MM.1S (cell line): ENCODE measurements at regions not wholly inside any gene's neighbourhood (a gene's known extent, or its start where the extent isn't known, plus 50 kb on each side); places are given as distances from the start of the nearest gene placed in this dataset.

ENCODE experiments used
- DNase-seq: peaks from one replicate; pipeline ENCODE4 v3.0.0-alpha.2; 2015
- H2AFZ ChIP-seq: fragments of 300-600 bp; sonication (generic); 2 replicates; pipeline ENCODE4 v1.6.0; 2016; ENCODE audit warnings: antibody characterized with exemption, low read length
- H3F3A ChIP-seq: fragments of 300-600 bp; sonication (generic); 2 replicates; pipeline ENCODE4 v1.6.1; 2016; ENCODE audit warnings: mild to moderate bottlenecking, antibody characterized with exemption, low read length, moderate library complexity, mixed read lengths; ENCODE audit not compliant: insufficient read depth
- H3K27ac ChIP-seq: fragments of 300-600 bp; sonication (generic); 2 replicates; pipeline ENCODE4 v1.5.1; 2016; ENCODE audit warnings: mild to moderate bottlenecking, low read length
- H3K27me3 ChIP-seq: fragments of 300-600 bp; sonication (generic); replicated peaks from 2 replicates; pipeline ENCODE4 v1.6.0; 2016; ENCODE audit warnings: low read length; ENCODE audit not compliant: insufficient read depth
- H3K36me3 ChIP-seq: fragments of 300-600 bp; sonication (generic); replicated peaks from 2 replicates; pipeline ENCODE4 v1.6.1; 2016; ENCODE audit warnings: mild to moderate bottlenecking, low read length, mixed read lengths; ENCODE audit not compliant: insufficient read depth
- H3K4me1 ChIP-seq: fragments of 300-600 bp; sonication (generic); 2 replicates; pipeline ENCODE4 v1.6.1; 2016; ENCODE audit warnings: low read length, mixed read lengths
- H3K4me2 ChIP-seq: fragments of 300-600 bp; sonication (generic); 2 replicates; pipeline ENCODE4 v1.6.0; 2016; ENCODE audit warnings: low read depth, low read length
- H3K4me3 ChIP-seq: fragments of 300-600 bp; sonication (generic); 2 replicates; pipeline ENCODE4 v1.5.1; 2016; ENCODE audit warnings: low read length, mixed read lengths
- H3K79me2 ChIP-seq: fragments of 300-600 bp; sonication (generic); 2 replicates; pipeline ENCODE4 v1.6.1; 2016; ENCODE audit warnings: mixed run types, low read length, mixed read lengths
- H3K9ac ChIP-seq: fragments of 300-600 bp; sonication (generic); 2 replicates; pipeline ENCODE4 v1.6.1; 2016; ENCODE audit warnings: low read length, mixed read lengths
- H3K9me2 ChIP-seq: fragments of 300-600 bp; sonication (generic); replicated peaks from 2 replicates; pipeline ENCODE4 v1.6.1; 2016; ENCODE audit warnings: mild to moderate bottlenecking, low read length, mixed read lengths; ENCODE audit not compliant: insufficient read depth
- H3K9me3 ChIP-seq: fragments of 300-600 bp; sonication (generic); replicated peaks from 2 replicates; pipeline ENCODE4 v1.6.1; 2016; ENCODE audit warnings: mild to moderate bottlenecking, low read length, mixed read lengths; ENCODE audit not compliant: insufficient read depth
- H4K20me1 ChIP-seq: fragments of 300-600 bp; sonication (generic); 2 replicates; pipeline ENCODE4 v1.6.1; 2016; ENCODE audit warnings: mild to moderate bottlenecking, low read length, moderate library complexity, mixed read lengths; ENCODE audit not compliant: insufficient read depth
- EZH2 ChIP-seq: fragments of 300-600 bp; sonication (generic); optimal IDR thresholded peaks from 2 replicates; pipeline ENCODE3; 2017; ENCODE audit warnings: low read depth, mild to moderate bottlenecking, antibody characterized with exemption, low read length, mixed read lengths
- EZH2phosphoT487 ChIP-seq: fragments of 300-600 bp; sonication (generic); IDR thresholded peaks from 2 replicates; pipeline ENCODE4 v1.6.1; 2018; ENCODE audit warnings: antibody characterized with exemption, low read length
- TF ChIP-seq, protein P1 (sequence below): fragments of 300-600 bp; sonication (generic); IDR thresholded peaks from 2 replicates; pipeline ENCODE4 v1.5.1; 2016; ENCODE audit warnings: antibody characterized with exemption, low read length, mixed read lengths

GRCh38 chr5:72558383-72558782 is 51.2 kb upstream of the ZNF366 start:
- H3K9me3 ChIP-seq = no peaks in the 10 kb centered on the region
- H3K9me2 ChIP-seq = no peaks in the 10 kb centered on the region
- no peaks in the 10 kb centered on the region for H3K4me1 ChIP-seq
- no peak overlapping the region for H3K9ac ChIP-seq
- no peaks in the 10 kb centered on the region for H4K20me1 ChIP-seq
- H3K79me2 ChIP-seq = no peaks in the 10 kb centered on the region
- no peak overlapping the region for H2AFZ ChIP-seq
- no peak for DNase-seq
- H3K27me3 ChIP-seq = no peaks in the 10 kb centered on the region
- H3K4me3 ChIP-seq = no peak overlapping the region
- H3K27ac ChIP-seq = no peak overlapping the region
- no peaks in the 10 kb centered on the region for H3F3A ChIP-seq
- TF ChIP-seq EZH2 (no peak), EZH2phosphoT487 (no peak)
- TF ChIP-seq, protein P1, sequence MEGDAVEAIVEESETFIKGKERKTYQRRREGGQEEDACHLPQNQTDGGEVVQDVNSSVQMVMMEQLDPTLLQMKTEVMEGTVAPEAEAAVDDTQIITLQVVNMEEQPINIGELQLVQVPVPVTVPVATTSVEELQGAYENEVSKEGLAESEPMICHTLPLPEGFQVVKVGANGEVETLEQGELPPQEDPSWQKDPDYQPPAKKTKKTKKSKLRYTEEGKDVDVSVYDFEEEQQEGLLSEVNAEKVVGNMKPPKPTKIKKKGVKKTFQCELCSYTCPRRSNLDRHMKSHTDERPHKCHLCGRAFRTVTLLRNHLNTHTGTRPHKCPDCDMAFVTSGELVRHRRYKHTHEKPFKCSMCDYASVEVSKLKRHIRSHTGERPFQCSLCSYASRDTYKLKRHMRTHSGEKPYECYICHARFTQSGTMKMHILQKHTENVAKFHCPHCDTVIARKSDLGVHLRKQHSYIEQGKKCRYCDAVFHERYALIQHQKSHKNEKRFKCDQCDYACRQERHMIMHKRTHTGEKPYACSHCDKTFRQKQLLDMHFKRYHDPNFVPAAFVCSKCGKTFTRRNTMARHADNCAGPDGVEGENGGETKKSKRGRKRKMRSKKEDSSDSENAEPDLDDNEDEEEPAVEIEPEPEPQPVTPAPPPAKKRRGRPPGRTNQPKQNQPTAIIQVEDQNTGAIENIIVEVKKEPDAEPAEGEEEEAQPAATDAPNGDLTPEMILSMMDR = no peak
- no peaks in the 10 kb centered on the region for H3K36me3 ChIP-seq
- H3K4me2 ChIP-seq = no peak overlapping the region

GRCh38 chr5:72558046-72558336 is 50.8 kb upstream of the ZNF366 start:
- no peaks in the 10 kb centered on the region for H3K79me2 ChIP-seq
- DNase-seq = no peak
- no peak for TF ChIP-seq EZH2phosphoT487
- TF ChIP-seq EZH2 = no peak
- TF ChIP-seq, protein P1 = no peak
- no peaks in the 10 kb centered on the region for H3K4me1 ChIP-seq
- H4K20me1 ChIP-seq = no peaks in the 10 kb centered on the region
- no peaks in the 10 kb centered on the region for H3K36me3 ChIP-seq
- H3F3A ChIP-seq = no peaks in the 10 kb centered on the region
- no peak overlapping the region for H3K27ac ChIP-seq
- H3K9me3 ChIP-seq = no peaks in the 10 kb centered on the region
- H3K4me2 ChIP-seq = no peak overlapping the region
- no peak overlapping the region for H3K9ac ChIP-seq
- H3K9me2 ChIP-seq = no peaks in the 10 kb centered on the region
- no peak overlapping the region for H3K4me3 ChIP-seq
- no peaks in the 10 kb centered on the region for H3K27me3 ChIP-seq
- no peak overlapping the region for H2AFZ ChIP-seq

DNA sequence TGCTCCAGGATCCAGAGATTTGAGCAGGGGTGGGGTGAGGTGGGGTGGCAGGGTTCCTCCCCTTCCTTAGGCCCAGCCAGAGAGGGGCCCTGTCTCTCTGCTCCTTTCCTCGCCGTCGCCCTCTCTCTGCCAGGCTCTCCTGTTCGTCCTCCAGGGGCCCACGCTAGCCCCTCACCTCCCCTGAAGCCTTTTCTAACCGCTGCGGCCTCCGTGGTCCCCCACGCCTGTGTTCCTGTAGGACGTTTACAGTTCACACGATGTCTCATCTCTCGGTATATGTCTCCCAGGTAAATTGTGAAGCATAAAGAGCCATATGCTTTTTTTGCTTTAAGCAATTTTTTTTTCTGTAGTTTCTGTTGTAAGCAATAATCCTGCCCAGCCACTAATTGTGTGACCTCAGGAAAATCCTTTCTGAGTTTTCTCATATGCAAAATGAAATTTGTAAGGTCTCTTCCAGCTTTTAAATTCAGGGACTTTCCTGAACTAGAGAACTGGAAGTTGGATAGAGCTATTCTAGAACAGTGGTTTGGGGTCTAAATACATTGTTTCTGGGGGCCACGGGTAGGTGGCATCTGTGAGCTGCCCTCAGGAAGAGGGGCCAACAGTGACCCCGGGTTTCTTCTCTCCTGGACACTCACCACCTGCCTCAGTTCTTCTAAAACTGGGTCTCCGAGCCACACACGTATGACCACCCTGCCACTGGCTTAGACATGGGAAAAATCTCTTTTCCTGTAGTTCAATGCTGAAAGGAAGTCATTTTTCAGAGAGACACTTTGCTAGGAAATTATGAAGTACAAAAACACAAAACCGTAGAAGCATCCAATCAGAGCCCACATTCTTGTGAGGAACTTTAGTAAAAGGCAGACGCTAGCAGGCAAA is 50.2 kb upstream of the ZNF366 start:
- H3K4me3 ChIP-seq = peak overlapping the region; percentile 45; the same call in 1 of the 2 replicates
- H3K27me3 ChIP-seq = no peaks in the 10 kb centered on the region
- no peaks in the 10 kb centered on the region for H4K20me1 ChIP-seq
- H3K36me3 ChIP-seq = no peaks in the 10 kb centered on the region
- DNase-seq = no peak
- no peak overlapping the region for H3K9ac ChIP-seq
- TF ChIP-seq EZH2 (no peak), EZH2phosphoT487 (no peak)
- TF ChIP-seq, protein P1 = no peak
- H3K4me1 ChIP-seq = no peaks in the 10 kb centered on the region
- no peaks in the 10 kb centered on the region for H3K9me3 ChIP-seq
- H3K9me2 ChIP-seq = no peaks in the 10 kb centered on the region
- peak overlapping the region; percentile 45; the same call in 1 of the 2 replicates for H3K4me2 ChIP-seq
- H3K27ac ChIP-seq = no peak overlapping the region
- peak overlapping the region; percentile 71 for H2AFZ ChIP-seq
- H3F3A ChIP-seq = no peaks in the 10 kb centered on the region
- no peaks in the 10 kb centered on the region for H3K79me2 ChIP-seq
